DMS114 treated with DMSO at 0.1 percent for 48 hours (cell line): ENCODE measurements at regions not wholly inside any gene's neighbourhood (a gene's known extent, or its start where the extent isn't known, plus 50 kb on each side); places are given as distances from the start of the nearest gene placed in this dataset.

Experiments
- DNase-seq: peaks from one replicate; lab custom pipeline; 2025; ENCODE audit not compliant: unreplicated experiment; lab: John Stamatoyannopoulos, UW

GRCh38 chr3:110767838-110768237, 303.8 kb upstream of the NECTIN3 start:
- no peak for DNase-seq

GRCh38 chr3:110773413-110773954, 298.1 kb upstream of the NECTIN3 start:
- no peak for DNase-seq

- DNase-seq: no peak
Observed at GRCh38 chr3:110774496-110775265, 296.9 kb upstream of the NECTIN3 start.

- DNase-seq: no peak
Observed at GRCh38 chr3:110779581-110779980, 292.0 kb upstream of the NECTIN3 start.

GRCh38 chr3:110783541-110783940, 288.1 kb upstream of the NECTIN3 start:
- DNase-seq: no peak

- no peak for DNase-seq
Observed at GRCh38 chr3:110788794-110789193, 282.8 kb upstream of the NECTIN3 start.

DNA sequence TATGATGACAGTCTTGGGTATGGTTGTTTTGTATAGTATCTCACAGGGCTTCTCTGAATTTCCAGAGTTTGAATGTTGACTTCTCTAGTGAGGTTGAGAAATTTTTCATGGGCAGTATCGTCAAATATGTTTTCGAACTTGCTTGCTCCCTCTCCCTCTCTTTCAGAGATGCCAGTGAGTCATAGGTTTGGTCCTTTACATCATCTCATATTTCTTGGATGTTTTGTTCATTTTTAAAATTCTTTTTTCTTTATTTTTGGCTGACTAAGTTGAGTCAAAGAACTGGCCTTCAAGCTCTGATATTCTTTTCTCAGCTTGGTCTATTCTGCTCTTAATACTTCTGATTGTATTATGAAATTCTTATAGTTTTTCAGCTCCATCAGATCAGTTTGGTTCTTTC, 282.3 kb upstream of the NECTIN3 start:
- DNase-seq: no peak

DNA sequence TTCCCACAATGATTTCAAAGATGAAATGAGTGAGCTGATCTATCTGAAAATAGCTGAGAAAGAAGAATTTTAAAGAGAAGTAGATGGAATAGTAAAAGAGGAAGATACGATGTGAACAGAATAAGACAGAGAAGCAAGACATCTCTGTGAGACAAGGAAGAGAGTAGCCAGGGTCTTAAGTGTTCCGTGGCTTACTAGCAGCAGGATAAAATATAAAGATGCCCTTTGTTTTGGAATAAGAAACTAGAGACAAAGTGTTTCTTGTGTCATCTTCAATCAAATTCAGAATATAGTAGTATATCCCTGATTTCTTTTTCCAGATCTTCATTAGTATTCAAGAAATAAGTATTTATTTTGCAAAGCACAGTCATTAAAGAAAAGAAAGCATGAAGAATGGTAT, 281.0 kb upstream of the NECTIN3 start:
- DNase-seq: no peak

GRCh38 chr3:110791995-110792686, 279.5 kb upstream of the NECTIN3 start:
- no peak for DNase-seq

DNA sequence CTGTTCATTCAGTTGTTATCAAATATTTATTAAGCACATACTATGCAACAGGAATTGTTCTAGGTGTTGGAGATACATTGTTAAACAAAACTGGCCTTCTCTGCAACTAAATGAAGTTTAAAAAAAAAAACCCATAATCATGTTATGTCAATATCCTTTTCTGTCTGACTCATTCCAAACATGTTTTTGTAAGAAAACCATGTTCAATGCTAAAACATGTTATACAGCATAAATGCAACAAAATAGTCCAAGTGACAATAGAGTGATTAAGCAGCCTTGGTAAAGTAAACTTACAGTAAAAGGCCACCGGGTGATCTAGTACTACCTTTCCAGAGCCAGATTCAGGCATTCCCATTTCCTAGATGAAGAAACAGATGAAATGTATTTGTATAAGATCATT, 278.0 kb upstream of the NECTIN3 start:
- no peak for DNase-seq

DNA sequence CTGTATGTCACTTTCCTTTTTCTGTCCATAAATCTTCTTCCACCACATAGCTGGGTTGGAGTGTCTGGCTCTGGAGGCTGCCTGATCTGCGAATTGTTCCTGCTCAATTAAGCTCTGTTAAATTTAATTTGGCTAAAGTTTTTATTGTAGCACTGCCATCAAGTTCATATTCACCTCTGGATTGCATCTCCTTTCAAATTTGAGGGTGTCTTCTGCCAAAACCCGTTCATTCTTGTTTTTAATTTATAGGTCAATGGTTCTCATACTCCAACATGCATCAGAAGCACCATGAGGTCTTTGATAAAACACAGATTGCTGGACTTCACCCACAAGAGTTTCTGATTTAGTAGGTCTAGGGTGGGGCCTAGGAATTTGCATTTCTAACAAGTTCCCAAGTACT, 276.5 kb upstream of the NECTIN3 start:
- no peak for DNase-seq

DNA sequence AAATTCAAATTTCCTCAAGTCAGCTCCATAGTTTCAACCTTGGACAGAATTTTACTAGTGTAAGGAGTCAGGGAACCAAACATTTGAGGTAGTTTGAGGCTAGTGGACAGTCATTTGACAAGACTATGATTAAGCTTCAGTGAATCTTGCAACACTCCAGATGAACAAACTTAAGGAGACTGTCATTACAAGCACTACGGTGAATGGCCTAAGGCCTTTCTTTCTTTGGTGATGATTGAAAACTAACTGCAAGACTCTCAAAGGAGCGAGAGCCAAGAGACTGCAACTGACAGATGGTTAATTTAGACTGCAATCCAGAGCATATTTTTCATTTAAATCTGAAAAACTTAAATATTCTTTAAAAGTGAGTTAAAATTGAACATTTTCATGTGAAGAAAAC, 272.3 kb upstream of the NECTIN3 start:
- no peak for DNase-seq

DNA sequence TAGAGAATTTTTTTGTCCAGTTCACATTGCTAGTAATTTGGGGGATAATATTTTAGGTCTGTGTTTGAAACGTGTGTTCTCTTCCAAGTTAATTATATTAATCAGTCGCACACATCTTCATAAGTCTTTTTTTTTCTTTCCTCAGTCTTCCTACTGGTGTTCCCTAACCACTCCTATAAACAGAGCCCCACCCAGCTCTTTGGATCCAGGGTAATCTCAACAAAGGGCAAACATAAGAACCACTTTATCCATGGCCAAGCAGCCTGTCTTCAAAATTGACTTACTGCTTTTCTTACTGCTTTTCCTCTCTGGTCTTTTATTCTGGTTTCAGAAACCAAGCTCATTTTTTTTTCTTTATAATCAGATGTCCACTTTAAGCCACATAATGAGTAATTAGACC, 266.8 kb upstream of the NECTIN3 start:
- DNase-seq: no peak

DNA sequence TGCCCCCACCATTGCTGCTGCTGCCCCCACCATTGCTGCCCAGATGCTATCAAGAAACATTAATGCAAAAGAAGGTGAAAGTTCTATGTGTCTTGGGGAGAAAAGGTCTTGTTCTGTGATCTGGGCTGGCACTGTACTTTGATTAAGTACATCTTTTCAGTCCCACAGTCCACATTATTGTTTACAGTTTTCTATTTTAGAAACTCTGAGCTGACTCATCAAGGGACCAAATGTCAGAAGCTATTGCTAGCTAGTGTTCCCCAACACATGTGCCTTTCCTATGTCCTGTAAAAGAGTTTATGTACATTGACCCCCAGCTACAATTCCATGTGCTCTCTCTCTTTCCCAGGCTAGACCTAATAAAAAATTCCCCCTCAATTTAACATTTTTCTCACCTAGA, 264.7 kb upstream of the NECTIN3 start:
- DNase-seq: no peak

GRCh38 chr3:110808630-110809029, 263.0 kb upstream of the NECTIN3 start:
- DNase-seq: no peak

DNA sequence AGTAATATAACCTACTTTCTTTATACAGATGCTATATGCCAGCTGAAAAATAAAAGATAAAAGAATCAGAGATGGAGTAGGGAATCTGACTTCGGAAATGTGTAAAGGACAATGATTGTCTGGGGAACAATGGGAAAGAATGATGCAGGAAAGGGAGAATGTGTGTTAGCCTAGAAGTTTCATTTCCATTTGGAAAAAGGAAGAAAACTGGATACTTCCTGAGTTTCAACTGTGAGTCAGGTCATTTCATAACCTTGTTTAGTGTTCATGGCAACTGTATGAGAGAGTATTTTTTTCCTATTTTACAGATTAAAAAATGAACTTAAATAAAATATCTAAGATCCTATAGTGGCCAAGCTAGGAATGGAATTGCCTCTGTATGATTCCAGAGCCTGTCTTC, 261.3 kb upstream of the NECTIN3 start:
- DNase-seq: no peak

DNA sequence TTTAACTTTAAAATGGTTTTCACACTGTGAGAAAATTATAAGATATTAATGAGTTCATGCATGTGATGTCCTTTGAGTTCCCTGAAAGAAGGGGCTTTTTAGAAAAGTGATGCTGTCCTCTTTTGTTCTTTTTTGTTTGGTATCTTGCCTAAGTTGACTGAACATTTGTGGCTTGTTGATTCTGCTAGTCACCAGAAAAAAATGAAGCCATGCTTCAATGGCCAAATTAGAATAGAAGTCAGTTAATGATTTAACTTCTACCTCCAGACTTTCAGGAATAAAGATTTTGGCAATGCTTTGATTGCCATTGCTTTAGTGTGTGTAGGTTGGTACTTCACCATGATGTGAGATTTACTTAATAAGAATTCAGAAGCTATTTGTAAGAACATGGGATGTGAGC, 260.6 kb upstream of the NECTIN3 start:
- no peak for DNase-seq

DNA sequence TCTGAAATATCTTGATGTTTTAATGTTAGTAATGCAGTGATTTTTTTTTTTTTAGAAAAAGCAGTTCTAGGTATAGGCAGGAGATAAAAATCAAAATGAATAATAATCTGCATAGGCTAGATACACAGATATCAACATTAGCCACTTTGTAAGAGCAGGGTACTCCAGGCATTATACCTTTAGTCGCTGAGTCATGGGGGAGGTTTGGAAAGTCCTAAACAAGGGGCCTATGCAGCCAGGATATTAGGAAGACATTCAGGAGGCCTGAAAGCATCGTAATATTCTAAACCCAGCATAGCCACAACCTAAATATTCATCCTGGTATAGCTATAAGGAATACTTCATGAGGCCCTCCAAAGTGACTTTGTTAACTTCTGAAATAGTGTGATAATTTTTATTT, 258.1 kb upstream of the NECTIN3 start:
- DNase-seq: no peak

GRCh38 chr3:110814170-110815007, 257.2 kb upstream of the NECTIN3 start:
- DNase-seq: no peak

GRCh38 chr3:110815008-110815583, 256.5 kb upstream of the NECTIN3 start:
- no peak for DNase-seq

- no peak for DNase-seq
Observed at GRCh38 chr3:110816008-110816407, 255.6 kb upstream of the NECTIN3 start.
